H1 (cell line): ENCODE measurements at regions not wholly inside any gene's neighbourhood (a gene's known extent, or its start where the extent isn't known, plus 50 kb on each side); places are given as distances from the start of the nearest gene placed in this dataset.

Experiments
- CTCF ChIA-PET: fragments of 300-600 bp; sonication (Branson Sonifier 250); formaldehyde crosslinking; loops from one replicate; lab custom pipeline; 2021; ENCODE audit not compliant: partially characterized antibody; lab: Charles Lee
- POLR2A ChIA-PET: fragments of 300-600 bp; sonication (Branson Sonifier 250); formaldehyde crosslinking; loops from one replicate; lab custom pipeline; 2021; ENCODE audit warnings: inconsistent platforms; ENCODE audit not compliant: partially characterized antibody; lab: Charles Lee
- DNase-seq, 2 experiments: peaks; one replicate each; pipeline versions ENCODE4 v3.0.0 to v3.0.0-alpha.2; 2010 to 2022; ENCODE audit warnings: low spot score in 2 of 2, low read depth in 1 of 2, mixed read lengths in 1 of 2
- FAIRE-seq: peaks from 2 replicates; lab custom pipeline; 2011; peaks lifted over from hg19 to GRCh38; lab: Jason Lieb, UNC
- H2AFZ ChIP-seq: 2 replicates; pipeline ENCODE4 v1.8.1; 2012; ENCODE audit warnings: low read length, inconsistent platforms
- H2AK5ac ChIP-seq: 2 replicates; pipeline ENCODE4 v1.6.1; 2013; ENCODE audit warnings: low read depth, low read length
- H2BK120ac ChIP-seq: replicated peaks from 2 replicates; pipeline ENCODE3; 2013; ENCODE audit warnings: low read depth, low read length, inconsistent platforms
- H2BK12ac ChIP-seq: 2 replicates; pipeline ENCODE4 v1.6.1; 2013; ENCODE audit warnings: low read depth, low read length
- H2BK15ac ChIP-seq: 2 replicates; pipeline ENCODE4 v1.6.1; 2013; ENCODE audit warnings: low read length
- H2BK20ac ChIP-seq: 2 replicates; pipeline ENCODE4 v1.6.1; 2013; ENCODE audit warnings: low read length
- H2BK5ac ChIP-seq: 2 replicates; pipeline ENCODE4 v1.6.1; 2013; ENCODE audit warnings: low read depth, low read length
- H3K14ac ChIP-seq: 2 replicates; pipeline ENCODE4 v1.6.1; 2013; ENCODE audit warnings: inconsistent platforms; ENCODE audit not compliant: insufficient read length
- H3K18ac ChIP-seq: 2 replicates; pipeline ENCODE4 v1.6.1; 2013; ENCODE audit warnings: low read length; ENCODE audit errors: extremely low read depth
- H3K23ac ChIP-seq: 2 replicates; pipeline ENCODE4 v1.6.1; 2013; ENCODE audit warnings: inconsistent platforms; ENCODE audit not compliant: insufficient read length
- H3K23me2 ChIP-seq: 2 replicates; pipeline ENCODE4 v1.6.1; 2013; ENCODE audit warnings: low read depth, low read length
- H3K27ac ChIP-seq: 2 replicates; pipeline ENCODE4 v1.6.1; 2011; ENCODE audit warnings: low read depth, low read length, inconsistent platforms
- H3K27me3 ChIP-seq, 4 experiments: replicated peaks in 1 of 4; 1 replicate in 1 of 4; 2 replicates in 3 of 4; pipeline versions ENCODE4 v1.6.1 to v1.8.1; 2011 to 2013; ENCODE audit warnings: low read length in 3 of 4, mild to moderate bottlenecking in 3 of 4, inconsistent platforms in 2 of 4, mixed read lengths in 2 of 4, moderate library complexity in 1 of 4; ENCODE audit not compliant: control insufficient read depth in 3 of 4, insufficient read depth in 3 of 4; ENCODE audit errors: extremely low read depth in 1 of 4
- H3K36me3 ChIP-seq, 4 experiments: 2 replicates each; pipeline versions ENCODE4 v1.6.1 to v1.8.1; 2011 to 2013; ENCODE audit warnings: mild to moderate bottlenecking in 4 of 4, low read length in 3 of 4, moderate library complexity in 2 of 4, control low read depth in 1 of 4, inconsistent platforms in 1 of 4; ENCODE audit not compliant: insufficient read depth in 4 of 4, control insufficient read depth in 2 of 4
- H3K4ac ChIP-seq: replicated peaks from 2 replicates; pipeline ENCODE3; 2013; ENCODE audit warnings: low read length, low read depth, mixed read lengths, inconsistent platforms; ENCODE audit not compliant: insufficient read length
- H3K4me1 ChIP-seq, 4 experiments: replicated peaks in 1 of 4; 1 replicate in 1 of 4; 2 replicates in 3 of 4; pipeline versions ENCODE4 v1.6.1 to v1.8.1; 2011 to 2013; ENCODE audit warnings: low read length in 3 of 4, inconsistent platforms in 2 of 4, mixed read lengths in 1 of 4; ENCODE audit not compliant: insufficient read depth in 4 of 4, control insufficient read depth in 3 of 4
- H3K4me2 ChIP-seq, 2 experiments: 2 replicates each; pipeline versions ENCODE4 v1.6.1 to v1.8.1; 2011 to 2013; ENCODE audit warnings: low read depth in 2 of 2, low read length in 2 of 2, control low read depth in 1 of 2, inconsistent platforms in 1 of 2, mild to moderate bottlenecking in 1 of 2; ENCODE audit not compliant: insufficient read depth in 1 of 2
- H3K4me3 ChIP-seq, 4 experiments: fragments of 200-600, 300-600 bp in 1 of 4; sonication (generic), shearing (Covaris generic), sonication (Bioruptor Twin) in 1 of 4; 2 replicates each; pipeline versions ENCODE4 v1.5.1 to v1.8.1; 2011 to 2016; ENCODE audit warnings: low read length in 4 of 4, low read depth in 3 of 4, control low read depth in 2 of 4, inconsistent platforms in 2 of 4, mild to moderate bottlenecking in 2 of 4, mixed read lengths in 1 of 4, moderate library complexity in 1 of 4; ENCODE audit not compliant: insufficient read depth in 2 of 4; ENCODE audit errors: extremely low read depth in 1 of 4
- H3K56ac ChIP-seq: replicated peaks from 2 replicates; pipeline ENCODE3; 2013; ENCODE audit warnings: low read depth, mild to moderate bottlenecking, mixed read lengths, low read length, inconsistent platforms; ENCODE audit not compliant: insufficient read length
- H3K79me1 ChIP-seq: 2 replicates; pipeline ENCODE4 v1.6.1; 2013; ENCODE audit warnings: low read depth, low read length, control low read depth
- H3K79me2 ChIP-seq, 2 experiments: 2 replicates each; pipeline versions ENCODE4 v1.6.1 to v1.8.1; 2012 to 2013; ENCODE audit warnings: low read length in 2 of 2, mild to moderate bottlenecking in 2 of 2, inconsistent platforms in 1 of 2; ENCODE audit not compliant: insufficient read depth in 2 of 2, control insufficient read depth in 1 of 2
- H3K9ac ChIP-seq, 4 experiments: replicated peaks in 1 of 4; 1 replicate in 1 of 4; 2 replicates in 3 of 4; pipeline versions ENCODE4 v1.6.1 to v1.8.1; 2011 to 2013; ENCODE audit warnings: low read depth in 3 of 4, low read length in 3 of 4, control low read depth in 2 of 4, mild to moderate bottlenecking in 2 of 4, moderate library complexity in 2 of 4, inconsistent platforms in 1 of 4; ENCODE audit errors: extremely low read depth in 1 of 4
- H3K9me3 ChIP-seq, 2 experiments: 2 replicates each; pipeline versions ENCODE4 v1.6.1 to v1.8.1; 2012 to 2013; ENCODE audit warnings: mild to moderate bottlenecking in 2 of 2, moderate library complexity in 2 of 2, control low read depth in 1 of 2, inconsistent platforms in 1 of 2, low read depth in 1 of 2, low read length in 1 of 2, mixed read lengths in 1 of 2; ENCODE audit not compliant: insufficient read depth in 2 of 2
- H4K20me1 ChIP-seq, 2 experiments: replicated peaks in 1 of 2; 2 replicates each; pipeline versions ENCODE3 to v1.8.1; 2011 to 2013; ENCODE audit warnings: inconsistent platforms in 2 of 2, low read length in 2 of 2, mild to moderate bottlenecking in 1 of 2; ENCODE audit not compliant: insufficient read depth in 2 of 2, control insufficient read depth in 1 of 2
- H4K5ac ChIP-seq: 2 replicates; pipeline ENCODE4 v1.6.1; 2013; ENCODE audit warnings: low read length, low read depth, mixed read lengths, inconsistent platforms; ENCODE audit not compliant: insufficient read length
- H4K8ac ChIP-seq: 2 replicates; pipeline ENCODE4 v1.8.0; 2013; ENCODE audit warnings: mild to moderate bottlenecking, moderate library complexity, low read length, inconsistent platforms; ENCODE audit not compliant: insufficient read depth; ENCODE audit errors: extremely low read depth
- H4K91ac ChIP-seq: replicated peaks from 2 replicates; pipeline ENCODE3; 2013; ENCODE audit warnings: low read length, mixed read lengths, inconsistent platforms; ENCODE audit not compliant: insufficient read length
- MAFK ChIP-seq: IDR thresholded peaks from 2 replicates; pipeline ENCODE4 v1.6.1; 2012; ENCODE audit warnings: low read depth, mild to moderate bottlenecking, improper control_type of control experiment, low read length
- POU5F1 ChIP-seq: IDR thresholded peaks from 2 replicates; pipeline ENCODE4 v1.6.1; 2011; ENCODE audit warnings: low read depth, mild to moderate bottlenecking, low read length, moderate library complexity
- WGBS, 2 experiments: shearing (Covaris generic) in 1 of 2; methylation state at CpG; one replicate each; pipeline versions ENCODE4 v1.1.6 to v1.1.7; 2013 to 2015; ENCODE audit warnings: low lambda C conversion rate in 2 of 2, mixed read lengths in 2 of 2, inconsistent platforms in 1 of 2, low coverage in 1 of 2, missing lambda C conversion rate in 1 of 2; ENCODE audit not compliant: insufficient replicate concordance in 2 of 2, insufficient coverage in 1 of 2, insufficient read length in 1 of 2; ENCODE audit errors: extremely low coverage in 1 of 2, missing lambda C conversion rate in 1 of 2; 5-methylcytosine and 5-hydroxymethylcytosine counted together

DNA sequence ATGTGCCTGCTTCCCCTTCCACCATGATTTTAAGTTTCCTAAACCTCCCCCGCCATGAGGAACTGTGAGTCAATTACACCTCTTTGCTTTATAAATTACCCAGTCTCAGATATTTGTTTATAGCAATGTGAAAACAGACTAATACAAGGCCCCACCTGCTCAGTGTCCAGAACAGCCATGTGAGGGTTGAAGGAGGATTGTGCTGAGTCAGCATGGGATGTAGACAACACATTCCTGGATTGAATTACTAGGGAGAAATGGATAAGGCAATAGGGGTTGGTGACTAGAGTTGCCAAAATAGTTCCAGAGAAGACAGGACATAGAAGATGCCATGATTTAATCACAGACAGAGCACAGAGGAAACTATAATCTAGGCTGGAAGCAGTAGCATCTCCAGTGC lies 270.3 kb downstream of the GFRA1 start:
- H3K4me1 ChIP-seq: no peaks in the 10 kb centered on the region
- POLR2A ChIA-PET: no interaction called here

More for the DNA sequence above, 270.3 kb downstream of the GFRA1 start:
- TF ChIP-seq POU5F1 (no peak), MAFK (peak; percentile 94)
- H2BK20ac ChIP-seq: no peak overlapping the region
- H2BK15ac ChIP-seq: no peak overlapping the region
- H2BK120ac ChIP-seq: no peak overlapping the region
- H3K27ac ChIP-seq: no peak overlapping the region
- WGBS, 2 experiments: 92% methylated on average over 1 of the region's 1 CpG; no CpG with 5 or more reads in 1 of the 2 experiments
- peaks cover 0 to 3% (median 0%) of the 10 kb centered on the region in 4 experiments; a peak in 1 of 7 replicates for H3K27me3 ChIP-seq
- peaks cover 7 to 15% of the 10 kb centered on the region in 2 experiments for H3K9me3 ChIP-seq
- no peaks in the 10 kb centered on the region for H3K79me2 ChIP-seq
- H3K4me3 ChIP-seq: no peak overlapping the region
- H4K8ac ChIP-seq: no peak overlapping the region
- H3K36me3 ChIP-seq: peaks cover 0 to 8% (median 0%) of the 10 kb centered on the region in 4 experiments; a peak in 2 of 8 replicates
- no peak overlapping the region for H3K56ac ChIP-seq
- no peak overlapping the region for H3K23ac ChIP-seq
- H4K20me1 ChIP-seq: no peaks in the 10 kb centered on the region
- H3K4me2 ChIP-seq: no peak overlapping the region
- H2BK5ac ChIP-seq: no peak overlapping the region
- no peak overlapping the region for H2AFZ ChIP-seq
- DNase-seq (no peak), FAIRE-seq (no peak)
- H3K18ac ChIP-seq: no peak overlapping the region
- no peak overlapping the region for H3K14ac ChIP-seq
- CTCF ChIA-PET: no interaction called here
- no peak overlapping the region for H4K5ac ChIP-seq
- H3K23me2 ChIP-seq: no peaks in the 10 kb centered on the region
- no peak overlapping the region for H3K4ac ChIP-seq
- H3K79me1 ChIP-seq: no peaks in the 10 kb centered on the region
- no peak overlapping the region for H2AK5ac ChIP-seq
- H4K91ac ChIP-seq: no peak overlapping the region
- no peak overlapping the region for H2BK12ac ChIP-seq
- no peak overlapping the region for H3K9ac ChIP-seq
